ENCODE measurements at regions not wholly inside any gene's neighbourhood (a gene's known extent, or its start where the extent isn't known, plus 50 kb on each side); places are given as distances from the start of the nearest gene placed in this dataset.

DNA sequence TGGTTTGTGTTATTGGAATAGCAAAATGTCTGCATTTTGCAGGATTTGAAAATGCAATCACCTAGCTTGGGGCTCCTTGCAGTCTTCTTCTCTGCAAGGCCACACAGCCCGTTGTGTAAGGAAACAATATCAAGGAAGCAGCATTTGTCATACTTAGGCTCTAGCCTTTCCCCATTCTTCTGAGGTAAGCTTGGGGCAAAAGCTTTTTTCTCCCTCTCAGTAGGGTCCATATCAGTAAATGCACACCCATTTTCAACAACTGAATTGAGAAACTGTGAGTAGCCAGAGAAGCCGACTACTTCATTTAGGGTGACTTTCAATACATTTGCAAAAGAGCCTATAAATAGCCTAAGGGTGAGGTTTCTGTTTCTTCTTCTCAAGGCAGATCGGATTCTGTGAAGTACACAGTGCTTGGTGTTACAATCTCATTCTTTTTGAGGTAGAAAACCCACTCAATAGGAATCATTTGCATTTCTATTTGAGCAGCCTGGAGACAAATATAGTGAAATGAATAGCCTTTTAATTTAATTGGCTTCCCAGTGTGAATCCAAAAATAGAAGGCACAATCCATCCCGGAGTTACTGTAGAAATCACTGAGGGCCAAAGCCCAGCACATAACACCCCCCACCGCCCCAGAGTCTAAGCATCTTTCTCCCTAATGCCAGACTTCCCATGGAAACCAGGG lies 61.8 kb downstream of the BTBD3 start:
- TF ChIP-seq CTCF (IDR thresholded peaks at IDR 0.05) (no peak), EZH2 (IDR thresholded peaks at IDR 0.05) (no peak), EZH2phosphoT487 (IDR thresholded peaks at IDR 0.05) (no peak)
